GM19043 (cell line): ENCODE measurements at regions not wholly inside any gene's neighbourhood (a gene's known extent, or its start where the extent isn't known, plus 50 kb on each side); places are given as distances from the start of the nearest gene placed in this dataset.

Experiments used
- ATAC-seq: cut with Tn5 transposase; IDR thresholded peaks from one replicate; pipeline ENCODE4 v1.9.1; 2021; ENCODE audit warnings: low read depth; ENCODE audit not compliant: unreplicated experiment

DNA sequence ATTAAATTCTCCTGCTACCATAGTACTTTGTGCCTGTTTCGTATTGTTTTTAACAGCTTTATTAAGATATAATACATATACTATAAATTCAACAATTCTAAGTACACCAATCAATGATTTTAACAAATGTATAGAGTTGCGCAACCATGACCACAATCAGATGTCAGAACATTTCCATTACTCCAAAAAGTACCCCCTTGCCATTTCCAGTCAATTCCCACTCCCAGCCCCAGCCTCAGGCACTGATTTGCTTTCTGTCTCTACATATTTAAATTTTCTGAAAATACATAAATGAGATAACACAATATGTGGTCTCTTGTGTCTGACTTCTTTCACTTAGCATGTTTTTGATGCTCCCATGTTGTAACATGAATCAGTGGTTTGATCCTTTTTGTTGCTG is 193.9 kb downstream of the FIGN start:
- no peak for ATAC-seq

DNA sequence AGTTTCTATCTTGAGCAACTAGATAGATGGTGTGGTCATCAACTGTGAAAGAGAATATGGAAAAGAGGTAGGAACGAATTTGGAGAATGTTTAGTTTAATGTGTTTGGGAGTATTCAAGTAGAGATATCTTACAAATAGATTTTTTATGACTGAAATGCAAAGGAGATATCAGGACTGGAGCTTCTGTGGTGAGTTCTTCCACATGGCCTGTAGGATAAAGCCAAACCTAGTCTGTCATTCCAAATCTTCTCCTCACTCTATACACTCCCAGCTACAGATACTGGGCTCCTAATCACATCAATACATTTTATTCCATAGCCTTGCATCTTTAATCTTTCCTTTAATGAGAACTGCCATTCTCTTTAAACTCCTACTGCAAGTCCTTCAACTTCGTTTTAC is 194.3 kb downstream of the FIGN start:
- no peak for ATAC-seq

DNA sequence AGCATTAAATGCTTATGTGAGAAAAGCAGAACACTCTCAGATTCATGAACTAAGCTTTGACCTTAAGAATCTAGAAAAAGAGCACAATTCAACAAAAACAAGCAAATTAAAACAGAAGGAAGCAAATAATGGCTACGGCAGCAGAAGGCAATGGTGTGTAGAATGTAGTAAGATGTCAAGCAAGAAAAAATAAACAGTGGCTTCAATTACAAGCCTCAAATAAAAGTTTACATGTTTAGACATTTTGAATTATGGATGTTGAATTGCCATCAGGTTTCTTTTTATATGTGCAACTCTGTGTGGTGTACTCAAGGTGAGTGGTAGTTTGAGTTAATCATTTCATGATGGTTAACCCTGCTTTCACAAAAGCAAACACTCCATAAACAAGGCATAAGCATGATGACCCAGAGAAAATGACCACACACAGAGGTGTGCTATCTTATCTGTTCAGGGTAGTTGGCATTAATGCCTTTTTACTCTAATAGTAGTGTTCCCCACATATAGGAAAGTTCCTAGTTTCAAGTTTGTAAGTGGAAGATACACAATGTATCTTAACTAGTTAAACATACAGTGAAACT is 207.1 kb downstream of the FIGN start:
- no peak for ATAC-seq

DNA sequence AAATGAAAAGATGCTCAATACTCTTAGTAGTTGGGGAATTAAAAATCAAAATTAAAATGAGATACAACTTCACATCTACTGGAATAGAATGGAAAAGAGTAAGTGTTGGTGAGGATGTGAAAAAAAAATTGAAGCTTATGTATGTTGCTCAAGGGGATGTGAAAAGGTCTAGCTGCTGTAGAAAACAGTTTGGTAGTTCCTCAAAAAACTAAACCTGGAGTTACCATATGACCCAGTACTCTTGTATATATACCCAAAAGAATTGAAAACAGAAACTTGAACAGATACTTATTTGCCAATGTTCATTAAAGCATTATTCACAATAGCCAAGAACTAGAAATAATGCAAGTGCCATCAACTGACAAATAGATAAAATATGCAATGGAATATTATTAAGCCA is 208.4 kb downstream of the FIGN start:
- ATAC-seq: no peak

DNA sequence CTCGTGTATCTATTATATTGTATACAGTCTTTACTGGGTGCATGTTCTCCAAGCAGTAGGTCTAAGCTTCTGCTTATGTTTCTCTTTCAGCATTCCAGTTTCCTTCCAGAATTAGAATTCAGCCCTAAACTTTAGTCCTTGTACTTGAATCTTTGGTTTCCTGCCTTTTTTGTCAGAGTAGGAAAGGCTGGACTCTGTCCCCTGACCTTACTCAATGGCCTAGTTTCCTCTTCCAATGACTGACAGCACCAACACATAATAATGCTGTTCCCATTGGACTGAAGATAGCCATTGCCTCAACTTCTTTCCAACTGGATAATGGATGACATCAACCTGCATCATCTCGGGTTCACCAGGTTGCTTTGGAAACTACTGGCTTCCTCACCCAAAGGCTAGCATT is 217.0 kb downstream of the FIGN start:
- no peak for ATAC-seq

DNA sequence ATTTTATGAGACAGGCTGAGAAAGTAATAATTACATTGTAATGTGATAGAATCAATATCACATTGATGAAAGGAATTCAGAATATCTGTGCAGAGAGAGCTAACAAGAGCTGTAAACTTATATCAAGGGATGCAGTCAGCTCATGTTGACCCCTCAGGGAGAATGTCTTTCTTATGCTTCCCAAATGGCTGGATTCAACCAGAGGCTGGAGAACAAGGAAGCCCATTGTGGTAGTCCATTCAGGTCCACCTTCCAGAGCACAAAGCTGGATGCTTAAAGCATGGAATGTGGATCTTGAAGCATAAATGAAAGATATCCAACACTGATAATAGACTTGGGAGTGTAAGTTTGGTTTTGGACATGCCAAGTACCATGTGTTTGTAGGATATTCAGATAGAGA is 220.0 kb downstream of the FIGN start:
- ATAC-seq: no peak

DNA sequence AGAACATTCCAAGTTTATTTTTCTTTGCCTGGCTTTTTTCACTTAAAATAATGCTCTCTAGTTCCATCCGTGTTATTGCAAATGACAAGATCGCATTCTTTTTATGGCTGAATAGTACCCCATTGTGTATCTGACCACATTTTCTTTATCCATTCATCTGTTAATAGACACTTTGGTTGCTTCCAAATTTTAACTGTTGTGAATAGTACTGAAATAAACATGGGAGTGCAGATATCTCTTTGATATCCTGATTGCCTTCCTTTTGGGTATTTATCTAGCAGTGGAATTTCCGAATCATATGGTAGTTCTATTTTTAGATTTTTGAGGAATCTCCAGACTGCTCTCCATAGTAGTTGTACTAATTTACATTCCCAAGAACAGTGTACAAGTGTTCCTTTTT is 230.5 kb downstream of the FIGN start:
- no peak for ATAC-seq

DNA sequence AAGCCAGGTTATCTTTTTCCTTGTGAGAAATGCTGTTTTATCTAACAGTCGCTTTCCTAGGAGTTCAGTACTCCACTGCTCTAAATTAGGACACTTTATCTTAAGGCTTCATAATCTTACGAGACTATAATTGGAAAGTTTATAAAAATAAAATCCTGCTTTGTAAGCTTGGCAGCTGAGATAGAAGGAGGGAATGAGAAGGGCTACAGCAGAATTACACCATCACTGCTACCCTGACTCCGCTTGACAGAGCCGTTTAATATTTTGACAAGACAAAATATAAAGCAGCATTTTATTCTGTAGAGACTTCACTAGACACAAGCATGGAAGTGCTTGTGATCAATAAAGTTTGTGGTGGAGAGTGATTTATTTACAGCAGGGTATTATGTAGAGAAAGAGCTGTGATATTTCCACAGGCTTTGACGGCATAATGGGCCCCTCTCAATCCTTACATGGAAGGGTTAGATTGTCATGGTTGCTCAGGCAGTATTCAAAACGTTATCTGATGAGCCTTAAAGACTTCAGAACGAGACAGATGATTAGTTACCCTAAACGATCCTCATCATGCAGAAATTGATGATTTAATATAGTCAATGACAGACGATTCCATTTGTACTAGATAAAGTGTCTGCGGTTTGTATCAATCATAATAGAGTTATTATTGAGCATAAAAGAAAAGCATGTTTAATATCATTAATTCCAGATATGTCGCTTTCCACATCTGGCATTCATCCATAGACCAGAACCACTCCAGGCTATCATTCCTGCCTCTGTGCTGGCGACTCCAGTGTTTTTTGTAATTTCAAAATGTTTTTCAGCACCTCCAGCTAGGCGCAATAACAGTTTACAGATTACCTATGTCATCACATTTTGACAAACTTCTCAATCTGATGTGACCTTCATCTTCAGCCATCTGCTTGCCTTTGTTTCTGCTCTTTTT is 242.2 kb downstream of the FIGN start:
- ATAC-seq: no peak

DNA sequence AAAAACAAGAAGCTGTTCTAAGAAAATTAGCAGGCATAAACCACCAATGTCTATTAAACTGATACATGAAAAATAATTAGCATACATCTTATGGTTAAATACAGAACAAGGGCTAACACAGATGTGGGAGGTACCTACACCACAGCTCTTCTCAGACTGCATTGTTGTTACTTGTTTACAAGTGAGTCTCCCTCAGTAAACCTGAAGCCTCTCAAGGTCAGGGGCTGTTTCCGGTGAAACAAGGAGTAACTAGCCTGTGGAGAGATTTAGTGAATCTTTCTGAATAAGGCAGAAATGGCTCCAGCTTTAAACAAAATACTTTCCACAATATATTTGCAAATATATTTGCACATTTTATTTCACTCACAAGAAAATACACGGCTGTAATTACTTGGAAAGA is 244.0 kb downstream of the FIGN start:
- no peak for ATAC-seq

DNA sequence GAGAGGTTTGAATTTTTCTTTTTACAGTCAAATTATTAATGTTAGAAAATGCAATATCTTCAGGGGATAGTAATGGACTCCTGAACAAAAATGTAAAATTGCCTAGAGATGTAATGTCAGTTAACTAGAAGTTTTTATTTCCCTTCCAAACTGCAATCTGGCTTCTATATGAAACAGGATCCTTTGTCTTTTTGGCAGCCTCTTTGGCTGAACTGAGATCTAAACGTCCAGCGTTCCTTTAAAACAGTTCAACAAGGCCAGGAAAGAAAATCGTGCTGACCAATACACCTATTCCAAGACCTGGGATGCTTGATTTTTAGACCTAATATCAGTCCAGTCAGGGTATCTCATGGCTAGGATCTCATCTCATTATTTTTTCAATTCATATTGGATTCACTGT is 245.5 kb downstream of the FIGN start:
- no peak for ATAC-seq

DNA sequence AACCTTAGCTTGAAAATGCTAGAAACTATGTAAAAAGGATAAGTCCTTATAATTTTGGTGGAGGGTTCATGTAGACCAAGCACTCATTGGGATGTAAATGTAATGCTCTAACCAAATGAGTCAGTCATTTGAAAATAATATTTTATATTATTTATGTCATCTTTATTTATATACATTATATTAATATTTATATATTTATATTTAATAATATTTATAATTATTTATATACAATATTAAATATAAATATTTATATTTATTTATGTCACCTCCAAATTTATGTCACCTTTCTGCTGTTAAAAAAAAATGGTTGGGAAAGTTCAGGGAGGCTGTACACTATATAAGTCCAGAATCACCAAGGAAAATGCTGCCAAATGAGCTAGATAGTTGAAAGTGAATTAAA is 254.3 kb downstream of the FIGN start:
- no peak for ATAC-seq

DNA sequence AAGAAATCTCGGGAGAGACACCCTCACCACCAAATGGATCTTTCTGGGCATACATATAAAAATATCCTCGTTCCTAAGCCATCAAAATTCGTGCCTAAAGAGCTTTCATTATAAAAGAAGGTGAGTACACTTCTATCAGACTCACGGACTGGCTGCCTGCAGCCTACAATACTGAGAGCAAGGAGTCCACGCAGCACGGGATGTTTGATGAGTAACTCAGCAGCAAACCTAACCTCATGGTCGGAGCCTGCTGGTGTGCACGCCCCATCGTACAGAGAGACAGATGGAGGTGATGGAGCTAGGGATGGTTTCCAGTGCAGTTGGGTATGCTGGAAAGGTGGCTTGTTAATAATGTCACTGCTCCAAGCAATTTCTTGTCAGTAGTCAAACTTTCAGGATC is 256.2 kb downstream of the FIGN start:
- ATAC-seq: no peak

DNA sequence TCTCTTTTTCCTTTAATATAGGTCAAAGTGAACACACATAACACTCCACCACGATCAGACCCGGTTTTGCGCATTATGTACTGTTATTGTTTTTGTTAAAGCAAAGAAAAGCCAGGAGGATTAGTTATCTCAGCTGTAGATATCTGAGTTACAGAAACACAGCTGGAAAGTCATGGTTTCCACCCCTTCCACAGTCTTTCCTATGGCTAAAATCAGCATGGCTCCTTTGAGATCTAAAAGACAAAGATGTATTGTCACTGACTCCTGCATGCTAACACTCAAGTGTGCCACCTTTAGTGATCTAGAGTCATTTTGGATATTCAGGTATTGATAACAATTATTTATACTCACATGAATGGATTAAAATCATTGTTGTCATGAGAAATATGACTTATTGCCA is 260.0 kb downstream of the FIGN start:
- no peak for ATAC-seq

DNA sequence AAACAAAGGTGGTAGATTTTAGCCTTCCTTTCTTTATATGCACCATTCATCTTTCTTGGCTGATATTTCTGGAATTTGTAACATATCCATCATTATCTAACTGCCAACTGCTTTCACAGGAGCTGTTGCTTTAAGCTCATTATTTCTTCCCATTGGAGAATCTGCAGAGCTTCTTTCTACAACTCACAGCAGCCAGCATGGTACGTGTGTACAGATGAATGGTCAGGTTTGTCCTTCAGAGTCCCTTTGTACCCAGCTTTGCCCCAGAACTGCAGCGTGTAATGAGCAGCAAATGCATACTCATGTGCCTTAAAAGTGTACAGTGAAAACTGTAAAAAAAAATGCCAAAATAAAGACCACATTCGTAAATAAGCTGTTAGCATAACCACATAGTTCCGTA is 260.9 kb downstream of the FIGN start:
- ATAC-seq: no peak

DNA sequence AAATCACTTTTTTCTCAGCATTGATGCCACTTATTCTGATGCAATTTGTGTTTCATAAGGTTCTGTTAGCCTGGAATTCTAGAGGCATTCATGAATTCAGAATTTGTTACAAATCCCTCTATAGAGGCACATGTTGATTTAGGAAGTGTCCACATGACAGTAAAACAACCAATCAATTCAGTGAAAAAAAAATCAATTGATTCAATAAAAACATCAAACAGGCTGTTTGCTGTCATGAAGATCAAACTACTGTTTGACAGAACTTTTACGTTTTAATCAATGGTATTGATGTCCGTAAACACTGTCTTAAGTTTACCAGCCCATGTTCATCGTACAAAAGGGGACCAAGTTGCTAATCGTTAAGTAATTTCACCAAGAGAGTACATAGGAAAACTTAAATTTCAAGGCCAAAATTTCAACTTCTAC is 261.5 kb downstream of the FIGN start:
- no peak for ATAC-seq

DNA sequence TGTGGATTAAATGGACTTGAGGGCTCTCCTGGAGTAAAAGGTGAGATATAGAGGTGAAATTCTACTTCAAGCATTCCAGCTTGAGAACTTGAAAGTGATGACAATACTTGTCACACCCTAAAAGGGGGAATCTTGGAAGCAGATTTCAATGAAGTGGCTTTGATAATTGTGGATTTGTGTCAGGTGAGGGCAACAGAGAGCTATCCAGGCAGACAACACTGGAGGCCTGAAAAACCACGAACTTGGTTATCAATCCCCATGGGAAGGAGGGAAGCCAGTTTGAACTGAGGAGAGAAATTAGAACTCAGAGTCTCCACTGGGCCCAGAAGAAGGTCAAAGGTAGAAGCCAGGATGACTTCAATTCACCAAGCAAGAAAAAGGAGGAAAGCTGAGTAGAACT is 263.9 kb downstream of the FIGN start:
- no peak for ATAC-seq

DNA sequence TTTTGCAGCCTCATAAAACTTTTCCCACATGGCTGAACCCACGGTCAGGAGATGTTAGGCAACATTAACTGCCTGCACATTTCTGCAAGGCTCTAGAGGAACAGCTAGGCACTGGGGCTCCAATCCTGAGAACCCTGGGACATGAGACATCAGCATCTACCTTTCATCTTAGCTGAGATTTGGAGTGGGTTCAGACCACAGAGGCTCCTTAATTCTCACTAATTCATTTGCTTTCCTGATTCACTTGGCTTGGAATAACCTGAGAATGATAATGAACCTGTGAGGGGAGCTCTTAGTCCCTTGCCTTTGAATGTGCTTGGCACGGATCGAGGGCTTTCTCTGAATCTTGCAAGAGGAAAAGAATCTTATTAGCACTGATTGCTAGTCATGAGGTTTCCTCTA is 266.2 kb downstream of the FIGN start:
- ATAC-seq: no peak

DNA sequence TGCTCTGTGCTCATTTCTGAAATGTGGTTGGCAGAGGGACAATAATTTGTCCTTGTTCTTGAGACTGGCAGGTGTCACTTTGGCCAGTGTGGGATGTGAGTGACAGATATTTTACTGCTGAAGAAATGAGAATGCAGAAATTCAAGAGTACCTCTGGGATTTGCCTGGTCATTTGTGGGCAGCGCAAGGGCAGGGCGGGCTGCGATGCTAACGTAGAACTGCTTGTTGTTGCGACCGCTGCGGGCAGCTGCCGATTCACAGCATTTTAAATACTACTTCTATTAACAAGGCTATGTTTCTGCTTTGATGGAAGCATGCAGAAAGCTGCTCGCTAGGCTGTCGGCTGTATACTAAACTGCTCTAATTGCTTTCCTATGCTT is 268.6 kb downstream of the FIGN start:
- no peak for ATAC-seq

DNA sequence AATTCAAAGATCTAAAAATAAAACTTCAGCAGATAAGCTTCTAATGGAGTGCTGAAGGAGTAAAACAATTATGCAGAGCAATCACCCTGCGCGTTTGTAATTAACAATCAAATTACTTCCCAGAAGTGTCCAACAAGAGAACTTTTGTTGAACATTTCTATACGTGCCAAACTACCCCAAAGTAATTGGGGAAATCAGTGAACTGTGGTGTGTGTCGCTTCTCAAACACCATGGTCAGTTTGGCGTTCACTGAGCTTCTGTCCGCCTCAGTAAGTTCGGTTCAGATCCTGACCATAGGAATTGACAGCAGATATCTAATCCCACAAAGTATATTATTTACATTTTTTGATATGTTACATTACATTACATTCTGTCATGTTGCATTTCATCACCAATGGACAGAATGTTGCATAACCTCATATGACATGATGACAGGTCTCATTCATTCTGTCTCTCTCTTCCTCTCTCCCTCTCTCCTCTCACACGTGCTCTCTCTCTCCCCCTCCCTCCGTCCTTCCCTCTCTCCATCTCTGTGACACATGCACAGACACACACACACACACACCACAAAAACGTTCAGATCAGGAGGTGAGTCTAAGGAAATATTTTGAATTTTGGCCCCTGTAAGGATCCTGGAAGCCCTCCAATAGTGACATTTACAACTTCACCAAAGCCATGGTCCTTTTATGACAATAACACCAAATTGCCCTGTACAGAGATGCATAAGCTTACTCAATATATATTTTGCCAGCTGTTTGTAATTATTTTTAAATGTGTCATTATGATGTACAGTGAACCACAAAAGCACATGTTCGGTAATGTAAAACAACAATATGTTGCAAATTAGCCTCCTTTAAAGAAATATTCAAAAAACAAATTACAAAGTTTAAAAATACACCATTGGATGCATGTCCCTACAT is 269.2 kb downstream of the FIGN start:
- ATAC-seq: no peak

DNA sequence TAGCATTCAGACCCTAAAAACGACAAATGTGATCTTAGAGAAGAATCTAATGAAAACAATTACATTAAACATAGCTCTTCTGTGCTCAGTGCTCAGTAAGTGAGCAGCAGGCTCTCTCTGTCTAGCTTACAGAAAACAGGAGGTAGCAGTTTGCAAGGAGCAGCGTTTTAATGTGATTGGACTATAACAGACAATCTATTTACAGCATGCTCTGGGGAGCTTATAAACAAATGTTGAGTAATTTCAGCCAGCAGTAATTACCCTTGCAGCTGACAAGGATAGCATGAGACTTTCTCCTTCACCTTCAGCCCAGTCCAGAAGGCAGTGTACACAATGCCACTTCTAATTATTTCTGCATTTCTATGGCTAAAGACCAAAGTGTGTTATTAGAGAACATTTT is 270.4 kb downstream of the FIGN start:
- ATAC-seq: no peak

DNA sequence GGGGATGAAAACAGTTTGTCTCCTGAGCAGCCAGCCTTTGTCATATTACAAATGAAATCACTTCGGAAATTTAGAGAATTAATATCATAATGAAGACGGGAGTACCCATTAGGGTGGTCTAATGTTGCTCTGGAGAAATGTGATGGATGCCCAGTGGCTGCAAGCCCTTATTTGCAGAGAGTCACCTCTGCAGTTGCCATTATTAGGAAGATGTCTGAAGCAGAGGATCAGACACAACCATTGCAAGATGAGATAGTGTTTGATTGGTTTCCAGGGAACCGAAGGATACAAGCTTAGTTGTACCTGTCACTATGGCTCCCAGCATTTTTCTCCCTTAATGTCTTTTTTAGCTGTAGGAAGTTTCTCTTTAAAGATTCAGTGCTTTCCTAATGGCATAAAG is 272.4 kb downstream of the FIGN start:
- no peak for ATAC-seq
